ENCODE measurements at regions not wholly inside any gene's neighbourhood (a gene's known extent, or its start where the extent isn't known, plus 50 kb on each side); places are given as distances from the start of the nearest gene placed in this dataset.

GRCh38 chrX:57848857-57849256, 61.4 kb downstream of the ZXDA start:
- DNase-seq (ENCODE audit: low read depth in 1 of 2, low spot score in 2 of 2) = no peak
- 66% methylated on average over 3 of the region's 4 CpGs; no CpG with 5 or more reads in 1 of the 2 experiments for WGBS, 2 experiments (ENCODE audit: extremely low coverage in 1 of 2, insufficient coverage in 1 of 2, insufficient read length in 1 of 2, insufficient replicate concordance in 2 of 2, low coverage in 1 of 2, low lambda C conversion rate in 2 of 2, missing lambda C conversion rate in 1 of 2)
- Histone ChIP-seq H3K79me2 (ENCODE audit: control insufficient read depth in 1 of 2, insufficient read depth in 2 of 2, low read length in 2 of 2) (no peaks in the 10 kb centered on the region), H3K4me1 (replicated peaks in 1 of 4; ENCODE audit: control insufficient read depth in 3 of 4, insufficient read depth in 4 of 4, low read length in 3 of 4) (no peaks in the 10 kb centered on the region), H2BK15ac (ENCODE audit: low read length) (no peak overlapping the region), H3K9me3 (ENCODE audit: insufficient read depth in 2 of 2, low read depth in 1 of 2, low read length in 1 of 2) (peaks cover 19 to 30% of the 10 kb centered on the region in 2 experiments), H3K23me2 (ENCODE audit: low read depth, low read length) (no peaks in the 10 kb centered on the region), H3K27me3 (replicated peaks in 1 of 4; ENCODE audit: control insufficient read depth in 3 of 4, extremely low read depth in 1 of 4, insufficient read depth in 3 of 4, low read length in 3 of 4) (no peaks in the 10 kb centered on the region), H4K5ac (ENCODE audit: insufficient read length, low read depth, low read length) (no peak overlapping the region), H3K4me2 (ENCODE audit: insufficient read depth in 1 of 2, low read depth in 2 of 2, low read length in 2 of 2) (no peak overlapping the region), H3K4ac (replicated peaks; ENCODE audit: insufficient read length, low read depth, low read length) (no peak overlapping the region), H4K20me1 (replicated peaks in 1 of 2; ENCODE audit: control insufficient read depth in 1 of 2, insufficient read depth in 2 of 2, low read length in 2 of 2) (no peaks in the 10 kb centered on the region), H3K36me3 (ENCODE audit: control insufficient read depth in 2 of 4, insufficient read depth in 4 of 4, low read length in 3 of 4) (no peaks in the 10 kb centered on the region), H3K27ac (ENCODE audit: low read depth, low read length) (no peak overlapping the region), H3K79me1 (ENCODE audit: low read depth, low read length) (no peaks in the 10 kb centered on the region), H2BK5ac (ENCODE audit: low read depth, low read length) (no peak overlapping the region), H4K8ac (ENCODE audit: extremely low read depth, insufficient read depth, low read length) (no peak overlapping the region), H3K9ac (replicated peaks in 1 of 4; ENCODE audit: extremely low read depth in 1 of 4, low read depth in 3 of 4, low read length in 3 of 4) (no peak overlapping the region), H2BK12ac (ENCODE audit: low read depth, low read length) (no peak overlapping the region), H2BK20ac (ENCODE audit: low read length) (no peak overlapping the region), H3K23ac (ENCODE audit: insufficient read length) (no peak overlapping the region), H3K18ac (ENCODE audit: extremely low read depth, low read length) (no peak overlapping the region), H2BK120ac (replicated peaks; ENCODE audit: low read depth, low read length) (no peak overlapping the region), H3K56ac (replicated peaks; ENCODE audit: insufficient read length, low read depth, low read length) (no peak overlapping the region), H3K14ac (ENCODE audit: insufficient read length) (no peak overlapping the region), H4K91ac (replicated peaks; ENCODE audit: insufficient read length, low read length) (no peak overlapping the region), H2AFZ (ENCODE audit: low read length) (no peak overlapping the region), H3K4me3 (ENCODE audit: extremely low read depth in 1 of 4, insufficient read depth in 2 of 4, low read depth in 3 of 4, low read length in 4 of 4) (no peak overlapping the region), H2AK5ac (ENCODE audit: low read depth, low read length) (no peak overlapping the region)
- POLR2A ChIA-PET (ENCODE audit: partially characterized antibody) = no interaction called here
- TF ChIP-seq ASH2L (IDR thresholded peaks at IDR 0.05; ENCODE audit: low read length) (no peak), TBP (IDR thresholded peaks at IDR 0.05; ENCODE audit: low read depth, low read length) (no peak), YY1 (IDR thresholded peaks at IDR 0.05; ENCODE audit: low read depth, low read length) (no peak), EP300 (IDR thresholded peaks at IDR 0.05; ENCODE audit: borderline replicate concordance in 1 of 2, low read depth in 2 of 2, low read length in 2 of 2) (no peak), POLR2A (IDR thresholded peaks at IDR 0.05; ENCODE audit: control extremely low read depth in 1 of 2, low read depth in 2 of 2, low read length in 2 of 2) (no peak), TAF7 (optimal IDR thresholded peaks at IDR 0.05; ENCODE audit: borderline replicate concordance, low read depth, low read length) (no peak), EGR1 (IDR thresholded peaks at IDR 0.05; ENCODE audit: borderline replicate concordance, low read depth, low read length) (no peak)
- FAIRE-seq = no peak
- CTCF ChIA-PET (ENCODE audit: partially characterized antibody) = no interaction called here
